Liver (tissue), 3 donors: ENCODE measurements at regions not wholly inside any gene's neighbourhood (a gene's known extent, or its start where the extent isn't known, plus 50 kb on each side); places are given as distances from the start of the nearest gene placed in this dataset.

ENCODE experiments used
- CTCF ChIP-seq: fragments of 150-350 bp; IDR thresholded peaks from 2 replicates; pipeline ENCODE4 v1.5.1; 2017; ENCODE audit warnings: improper control_type of control experiment, low read depth, low read length; ENCODE audit not compliant: missing input control
- FOXA1 ChIP-seq: IDR thresholded peaks from 2 replicates; pipeline ENCODE4 v1.6.1; 2016; ENCODE audit warnings: antibody characterized with exemption
- GABPA ChIP-seq, 2 donors: IDR thresholded peaks in 1 of 2; conservative IDR thresholded peaks in 1 of 2; 2 replicates each; pipeline ENCODE4 v1.6.1; 2016; ENCODE audit warnings: antibody characterized with exemption in 2 of 2, mild to moderate bottlenecking in 1 of 2, moderate library complexity in 1 of 2
- JUND ChIP-seq, 2 donors: IDR thresholded peaks; 2 replicates each; pipeline ENCODE4 v1.6.1; 2016; ENCODE audit warnings: antibody characterized with exemption in 2 of 2
- NR2F2 ChIP-seq: IDR thresholded peaks from 2 replicates; pipeline ENCODE4 v1.6.1; 2016; ENCODE audit warnings: antibody characterized with exemption
- RAD21 ChIP-seq, 2 donors: IDR thresholded peaks; 2 replicates each; pipeline ENCODE4 v1.6.1; 2016; ENCODE audit warnings: antibody characterized with exemption in 2 of 2, mild to moderate bottlenecking in 2 of 2
- REST ChIP-seq: IDR thresholded peaks from 2 replicates; pipeline ENCODE4 v1.6.1; 2016; ENCODE audit warnings: antibody characterized with exemption, mild to moderate bottlenecking
- RXRA ChIP-seq, 2 donors: IDR thresholded peaks; 2 replicates each; pipeline ENCODE4 v1.6.1; 2017 to 2018; ENCODE audit warnings: antibody characterized with exemption in 2 of 2, mild to moderate bottlenecking in 1 of 2
- YY1 ChIP-seq: IDR thresholded peaks from 2 replicates; pipeline ENCODE4 v1.6.1; 2016; ENCODE audit warnings: antibody characterized with exemption, mild to moderate bottlenecking
- ZBTB33 ChIP-seq: IDR thresholded peaks from 2 replicates; pipeline ENCODE4 v1.6.1; 2016; ENCODE audit warnings: antibody characterized with exemption
- TF ChIP-seq, protein P1 (sequence below): IDR thresholded peaks from 2 replicates; pipeline ENCODE4 v1.6.1; 2016; ENCODE audit warnings: antibody characterized with exemption
- donor health status: healthy.
- donor health status: healthy.

DNA sequence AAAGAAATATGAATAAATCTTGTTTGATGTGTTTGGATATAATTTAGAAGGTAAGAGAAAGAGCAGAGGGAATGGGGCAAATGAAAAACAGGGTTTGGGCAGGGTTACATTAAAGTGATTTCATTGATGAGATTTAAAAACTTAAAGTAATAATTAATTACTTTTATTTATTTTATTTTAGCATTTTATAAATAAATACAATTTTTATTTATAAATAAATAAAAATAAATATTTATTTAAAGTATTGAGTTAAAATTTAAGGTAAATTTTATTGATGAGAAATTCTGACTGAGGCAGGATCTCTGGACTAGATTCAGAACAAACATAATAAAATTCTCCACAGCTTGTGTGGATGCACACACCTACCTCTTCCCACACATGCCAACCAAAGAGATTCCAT lies 584.1 kb upstream of the BTBD3 start:
- TF ChIP-seq CTCF = no peak
- no peak for TF ChIP-seq REST
- no peak for TF ChIP-seq JUND (IDR thresholded peaks at IDR 0.05)
- TF ChIP-seq, protein P1, sequence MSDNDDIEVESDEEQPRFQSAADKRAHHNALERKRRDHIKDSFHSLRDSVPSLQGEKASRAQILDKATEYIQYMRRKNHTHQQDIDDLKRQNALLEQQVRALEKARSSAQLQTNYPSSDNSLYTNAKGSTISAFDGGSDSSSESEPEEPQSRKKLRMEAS = no peak
- TF ChIP-seq RAD21 (IDR thresholded peaks at IDR 0.05) = no peak
- TF ChIP-seq YY1 = no peak
- no peak for TF ChIP-seq ZBTB33
- TF ChIP-seq RXRA (IDR thresholded peaks at IDR 0.05) = no peak
- no peak for TF ChIP-seq FOXA1
- no peak for TF ChIP-seq GABPA (IDR thresholded peaks at IDR 0.05 in 1 of 2, conservative IDR thresholded peaks at IDR 0.05 in 1 of 2)
- TF ChIP-seq NR2F2 = no peak
